VCaP (cell line): ENCODE measurements at regions not wholly inside any gene's neighbourhood (a gene's known extent, or its start where the extent isn't known, plus 50 kb on each side); places are given as distances from the start of the nearest gene placed in this dataset.

Experiments used
- H3K27ac ChIP-seq: fragments of 450-650 bp; 2 replicates; pipeline ENCODE4 v1.5.1; 2017
- TF ChIP-seq, protein P1 (sequence below): fragments of 450-650 bp; conservative IDR thresholded peaks from 2 replicates; pipeline ENCODE4 v1.5.1; 2017; ENCODE audit warnings: mild to moderate bottlenecking, moderate library complexity

DNA sequence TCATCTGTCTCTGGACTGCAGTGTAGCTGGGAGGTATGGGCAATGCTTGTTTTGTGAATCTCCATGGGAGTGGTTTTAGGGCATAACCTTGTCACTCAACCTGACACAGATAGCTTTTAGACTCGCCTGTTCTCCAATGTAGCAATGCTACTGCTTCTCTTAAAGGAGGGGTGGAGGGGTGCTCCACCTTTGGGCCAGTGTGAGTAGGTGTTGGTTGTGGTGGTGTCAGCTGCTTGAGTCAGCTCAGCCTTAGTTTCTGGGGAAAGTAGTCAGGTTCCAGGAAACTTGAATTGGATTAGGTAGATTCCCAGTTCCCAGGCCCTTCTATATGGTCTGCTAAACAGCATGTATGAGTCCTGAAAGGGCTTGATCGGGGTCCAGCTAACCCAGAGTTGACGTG is 91.1 kb upstream of the PLPPR1 start:
- TF ChIP-seq, protein P1, sequence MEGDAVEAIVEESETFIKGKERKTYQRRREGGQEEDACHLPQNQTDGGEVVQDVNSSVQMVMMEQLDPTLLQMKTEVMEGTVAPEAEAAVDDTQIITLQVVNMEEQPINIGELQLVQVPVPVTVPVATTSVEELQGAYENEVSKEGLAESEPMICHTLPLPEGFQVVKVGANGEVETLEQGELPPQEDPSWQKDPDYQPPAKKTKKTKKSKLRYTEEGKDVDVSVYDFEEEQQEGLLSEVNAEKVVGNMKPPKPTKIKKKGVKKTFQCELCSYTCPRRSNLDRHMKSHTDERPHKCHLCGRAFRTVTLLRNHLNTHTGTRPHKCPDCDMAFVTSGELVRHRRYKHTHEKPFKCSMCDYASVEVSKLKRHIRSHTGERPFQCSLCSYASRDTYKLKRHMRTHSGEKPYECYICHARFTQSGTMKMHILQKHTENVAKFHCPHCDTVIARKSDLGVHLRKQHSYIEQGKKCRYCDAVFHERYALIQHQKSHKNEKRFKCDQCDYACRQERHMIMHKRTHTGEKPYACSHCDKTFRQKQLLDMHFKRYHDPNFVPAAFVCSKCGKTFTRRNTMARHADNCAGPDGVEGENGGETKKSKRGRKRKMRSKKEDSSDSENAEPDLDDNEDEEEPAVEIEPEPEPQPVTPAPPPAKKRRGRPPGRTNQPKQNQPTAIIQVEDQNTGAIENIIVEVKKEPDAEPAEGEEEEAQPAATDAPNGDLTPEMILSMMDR: no peak
- no peak overlapping the region for H3K27ac ChIP-seq

DNA sequence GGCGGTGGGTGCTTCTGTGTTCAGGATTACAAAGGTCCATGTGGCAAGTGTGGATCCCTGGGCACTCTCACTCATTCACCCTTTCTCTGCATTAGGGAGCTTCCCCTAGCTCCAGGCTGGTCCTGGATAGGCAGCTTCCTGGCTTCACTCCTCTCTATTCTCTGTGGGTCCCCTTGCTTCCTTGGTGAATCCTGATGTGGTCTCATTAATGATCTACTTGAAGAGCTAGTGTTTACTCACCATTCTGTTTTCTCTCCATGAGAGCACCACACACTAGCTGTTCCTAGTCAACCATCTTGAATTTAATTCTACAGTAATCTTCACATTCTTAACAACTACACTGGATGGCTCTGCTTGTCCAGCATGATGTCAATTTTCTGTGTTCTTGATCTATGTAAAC is 90.0 kb upstream of the PLPPR1 start:
- H3K27ac ChIP-seq: no peak overlapping the region
- TF ChIP-seq, protein P1: no peak

DNA sequence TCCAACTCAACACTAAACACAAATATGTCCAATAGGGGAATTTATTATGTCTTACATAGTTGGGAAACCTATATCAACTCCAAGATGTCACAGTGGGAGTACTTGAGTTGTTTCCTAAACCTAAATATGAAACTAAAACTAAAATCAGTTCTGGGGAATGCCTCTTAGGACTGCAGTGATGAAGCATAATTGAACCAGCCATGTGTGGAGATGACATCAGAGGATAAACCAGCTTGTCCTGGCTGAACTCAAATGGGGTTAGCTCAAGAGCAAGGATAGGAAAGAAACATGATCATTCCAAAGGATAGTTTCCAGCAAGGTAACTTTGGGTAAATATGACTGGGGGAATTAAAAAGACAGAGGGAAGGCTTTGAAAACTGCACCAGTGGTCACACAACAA is 88.9 kb upstream of the PLPPR1 start:
- H3K27ac ChIP-seq: no peak overlapping the region
- TF ChIP-seq, protein P1: no peak

DNA sequence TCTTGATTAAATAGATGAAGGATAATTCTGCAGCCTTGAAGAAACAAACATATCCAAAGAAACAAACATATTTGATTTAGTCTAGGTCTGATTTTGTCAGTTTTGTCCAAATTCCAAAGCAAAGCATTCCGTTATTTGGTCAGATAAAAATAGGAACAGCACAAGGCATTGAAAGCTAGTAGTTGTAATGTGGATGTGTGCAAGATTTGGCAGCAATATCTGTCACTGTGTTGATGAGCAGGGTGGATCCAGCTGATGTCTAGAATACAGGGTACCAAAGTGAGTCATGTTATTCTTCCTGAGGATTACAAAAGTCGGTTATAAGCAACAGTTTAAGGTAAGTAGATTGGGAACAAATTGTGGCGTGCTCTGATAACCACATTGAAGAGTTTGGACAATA is 69.3 kb upstream of the PLPPR1 start:
- no peak overlapping the region for H3K27ac ChIP-seq
- TF ChIP-seq, protein P1: no peak
